ENCODE measurements at regions not wholly inside any gene's neighbourhood (a gene's known extent, or its start where the extent isn't known, plus 50 kb on each side); places are given as distances from the start of the nearest gene placed in this dataset.

GRCh38 chr11:97641988-97642387 lies 1252.2 kb downstream of the JRKL start:
- TF ChIP-seq CTCF (IDR thresholded peaks at IDR 0.05 in 2 of 3, conservative IDR thresholded peaks at IDR 0.05 in 1 of 3; ENCODE audit: control insufficient read depth in 2 of 3, extremely low read depth in 1 of 3, insufficient read depth in 1 of 3, low read depth in 3 of 3, low read length in 3 of 3), result no peak
- no peak for TF ChIP-seq USF1 (IDR thresholded peaks at IDR 0.05; ENCODE audit: borderline replicate concordance, extremely low read length, insufficient read depth, low read depth, low read length)
- TF ChIP-seq FOXM1 (IDR thresholded peaks at IDR 0.05; ENCODE audit: low read depth, low read length), result no peak
- TF ChIP-seq NR2C2 (IDR thresholded peaks at IDR 0.05; ENCODE audit: borderline replicate concordance, control insufficient read depth, insufficient read length, low read depth), result no peak
- TF ChIP-seq POLR2A (IDR thresholded peaks at IDR 0.05; ENCODE audit: low read depth, low read length), result no peak
- no peak for TF ChIP-seq ZNF384 (IDR thresholded peaks at IDR 0.05; ENCODE audit: borderline replicate concordance, low read depth, low read length)
- no peak for TF ChIP-seq RB1 (IDR thresholded peaks at IDR 0.05; ENCODE audit: borderline replicate concordance)
- no peak for TF ChIP-seq GABPA (IDR thresholded peaks at IDR 0.05; ENCODE audit: low read depth)
- no peak for TF ChIP-seq EED (IDR thresholded peaks at IDR 0.05; ENCODE audit: low read depth)
- no peak for TF ChIP-seq BCL3 (IDR thresholded peaks at IDR 0.05; ENCODE audit: borderline replicate concordance, insufficient read depth, low read depth, low read length, poor library complexity, severe bottlenecking)
- TF ChIP-seq HDAC2 (IDR thresholded peaks at IDR 0.05), result no peak
- TF ChIP-seq BCL11A (IDR thresholded peaks at IDR 0.05; ENCODE audit: low read depth, low read length), result no peak
- no peak for TF ChIP-seq ATF2 (IDR thresholded peaks at IDR 0.05; ENCODE audit: low read length)

Measured in GM12878 (cell line).